HT1080 (cell line): ENCODE measurements at regions not wholly inside any gene's neighbourhood (a gene's known extent, or its start where the extent isn't known, plus 50 kb on each side); places are given as distances from the start of the nearest gene placed in this dataset.
"Not testable (repeated sequence)": the region's sequence is repeated elsewhere in the genome, so short reads cannot be mapped to it uniquely, and the experiment has no call there.

Experiments used
- DNase-seq: peaks from one replicate; pipeline ENCODE4 v3.0.0-alpha.2; 2015; ENCODE audit warnings: low read depth

DNA sequence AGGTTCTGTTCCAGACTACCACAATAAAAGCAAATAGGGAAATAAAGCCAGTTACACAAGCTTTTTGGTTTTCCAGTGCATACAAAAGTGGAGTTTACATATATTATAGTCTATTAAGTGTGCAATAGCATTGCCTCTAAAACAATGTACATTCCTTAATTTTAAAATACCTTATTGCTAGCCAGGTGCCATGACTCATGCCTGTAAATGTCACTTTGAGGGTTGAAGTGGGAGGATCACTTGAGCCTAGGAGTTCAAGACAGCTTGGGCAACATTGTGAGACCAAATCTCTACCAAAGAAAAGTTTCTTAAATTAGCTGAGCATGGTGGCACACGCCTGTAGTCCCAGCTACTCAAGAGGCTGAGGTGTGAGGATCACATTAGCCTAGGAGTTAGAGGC is 52.9 kb upstream of the IMP4 start:
- DNase-seq = no peak

DNA sequence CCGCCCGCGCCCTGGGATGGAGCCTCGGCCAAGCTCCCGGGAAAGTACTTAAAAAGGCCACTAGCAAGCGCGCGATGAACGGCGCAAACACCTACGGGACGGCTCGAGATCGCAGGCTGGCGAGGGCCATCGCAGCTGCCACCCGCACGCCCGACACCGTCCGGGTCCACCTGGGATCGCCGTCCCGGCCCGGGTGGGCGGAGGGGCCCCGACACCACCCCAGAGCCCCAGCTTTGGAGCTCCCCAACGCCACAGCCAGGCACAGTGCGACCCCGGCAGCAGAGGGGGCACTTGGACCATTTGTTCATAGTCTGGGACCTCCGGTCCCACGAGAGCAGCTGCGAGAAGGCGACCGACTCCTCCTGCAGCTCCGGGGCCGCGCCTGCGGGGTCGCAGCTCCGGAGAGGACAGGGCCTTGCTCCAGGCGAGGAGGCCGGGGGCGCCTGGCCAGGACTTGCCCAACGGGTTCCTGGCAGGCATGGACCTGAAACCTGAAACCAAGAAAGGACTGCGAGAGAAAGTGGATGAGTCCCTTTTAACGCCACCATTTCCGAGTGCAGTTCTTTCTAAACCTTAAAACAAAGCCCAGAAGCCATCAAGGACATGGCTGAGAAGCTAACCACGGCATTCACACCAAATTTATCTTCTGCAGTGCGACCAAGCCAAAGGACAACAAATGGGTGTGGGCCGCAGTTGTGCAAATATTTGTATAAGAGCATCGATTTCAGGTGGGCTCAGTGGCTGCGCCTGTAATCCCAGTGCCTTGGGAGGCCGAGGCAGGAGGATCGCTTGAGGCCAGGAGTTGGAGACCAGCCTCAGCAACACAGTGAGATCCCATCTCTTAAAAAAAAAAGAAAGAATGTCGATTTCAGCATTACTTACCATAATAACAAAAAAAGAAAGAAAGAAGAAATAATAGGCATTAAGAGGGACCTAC is 54.0 kb upstream of the IMP4 start:
- peak; percentile 27 for DNase-seq

DNA sequence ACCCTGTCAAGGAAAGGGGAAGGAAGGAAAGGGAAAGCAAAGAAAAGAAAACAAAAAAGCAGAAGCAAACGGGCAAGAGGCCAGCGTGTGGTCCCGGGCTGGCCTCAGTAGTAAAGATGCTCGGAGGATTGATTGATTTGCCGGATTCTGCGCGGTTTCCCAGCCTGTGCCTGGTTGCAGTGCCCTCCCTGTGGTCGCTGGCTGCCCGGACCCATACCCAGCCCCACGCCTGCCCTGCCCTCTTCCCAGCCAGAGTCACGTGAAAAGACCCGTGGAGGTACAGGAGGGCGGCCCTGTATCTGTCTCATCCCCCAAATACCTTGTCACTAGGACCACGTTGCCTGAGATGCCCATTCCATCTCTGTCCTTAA is 55.1 kb upstream of the IMP4 start:
- DNase-seq = no peak

DNA sequence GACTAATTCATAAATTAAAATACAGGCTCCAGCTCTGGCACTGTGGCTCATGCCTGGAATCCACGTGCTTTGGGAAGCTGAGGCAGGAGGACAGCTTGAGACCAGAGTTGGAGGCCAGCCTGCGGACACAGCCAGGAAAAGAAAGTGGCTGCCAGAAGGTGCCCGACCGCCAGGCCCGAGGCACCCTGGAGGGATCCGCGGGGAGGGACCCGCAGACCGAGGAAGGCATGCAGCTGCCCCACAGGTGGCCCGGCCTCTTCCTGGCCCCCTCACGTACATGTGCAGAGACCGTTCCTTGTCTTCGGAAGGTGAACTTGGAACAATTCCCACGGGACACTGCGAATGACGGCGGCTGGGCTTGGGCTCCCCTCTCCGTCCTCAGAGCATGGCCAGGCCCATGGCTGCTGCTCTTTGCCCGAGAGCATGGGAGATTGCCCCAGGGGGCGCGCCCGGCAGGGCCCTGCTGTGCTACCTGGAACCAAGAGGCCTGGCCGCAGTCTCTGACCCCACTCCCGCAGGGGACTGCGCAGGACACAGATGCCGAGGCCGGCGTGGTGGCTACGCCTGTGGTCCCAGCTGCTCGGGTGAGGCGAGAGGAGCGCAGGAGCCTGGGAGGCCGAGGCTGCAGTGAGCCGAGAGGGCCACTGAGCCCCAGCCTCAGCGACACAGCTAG is 55.6 kb upstream of the IMP4 start:
- DNase-seq = no peak

DNA sequence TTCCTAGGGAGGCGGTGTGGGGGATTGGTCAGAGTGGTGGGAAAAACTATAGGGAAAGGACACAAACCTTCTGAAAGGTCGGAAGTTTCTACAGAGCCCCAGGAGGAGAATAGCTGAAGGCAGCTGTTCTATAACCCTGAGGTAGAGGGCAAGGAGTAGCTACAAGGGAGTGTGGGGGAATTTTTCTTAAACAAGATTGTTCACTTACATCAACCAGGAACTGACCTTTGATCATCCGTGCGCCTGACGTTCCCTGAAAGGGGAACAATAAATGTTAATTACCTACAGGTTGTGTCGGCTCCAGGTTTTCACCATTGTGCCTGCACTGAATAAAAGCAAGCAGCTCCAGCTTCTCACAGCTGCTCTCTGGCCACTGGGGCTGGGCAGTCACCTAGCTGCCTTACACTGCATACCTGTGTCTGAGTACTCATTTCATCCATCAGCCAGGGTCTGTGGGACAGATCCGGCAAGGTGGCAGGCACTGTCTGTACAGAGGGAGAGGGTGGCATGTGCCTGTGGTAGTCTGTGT is 59.3 kb upstream of the IMP4 start:
- DNase-seq = not testable (repeated sequence)

DNA sequence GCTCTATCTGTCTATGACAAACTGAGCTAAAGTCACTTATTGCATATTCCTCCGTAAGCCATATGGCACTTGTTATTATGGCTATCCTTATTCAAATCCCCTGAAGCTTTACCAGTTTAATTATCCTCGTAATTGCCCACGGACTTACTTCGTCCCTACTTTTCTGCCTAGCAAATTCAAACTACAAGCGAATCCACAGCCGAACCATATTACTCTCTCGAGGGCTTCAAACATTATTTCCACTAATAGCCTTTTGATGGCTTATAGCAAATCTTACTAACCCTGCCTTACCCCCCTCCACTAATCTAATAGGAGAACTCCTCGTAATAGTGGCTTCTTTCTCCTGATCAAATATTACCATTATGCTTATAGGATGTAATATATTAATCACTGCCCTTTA is 63.1 kb upstream of the IMP4 start:
- DNase-seq = not testable (repeated sequence)

DNA sequence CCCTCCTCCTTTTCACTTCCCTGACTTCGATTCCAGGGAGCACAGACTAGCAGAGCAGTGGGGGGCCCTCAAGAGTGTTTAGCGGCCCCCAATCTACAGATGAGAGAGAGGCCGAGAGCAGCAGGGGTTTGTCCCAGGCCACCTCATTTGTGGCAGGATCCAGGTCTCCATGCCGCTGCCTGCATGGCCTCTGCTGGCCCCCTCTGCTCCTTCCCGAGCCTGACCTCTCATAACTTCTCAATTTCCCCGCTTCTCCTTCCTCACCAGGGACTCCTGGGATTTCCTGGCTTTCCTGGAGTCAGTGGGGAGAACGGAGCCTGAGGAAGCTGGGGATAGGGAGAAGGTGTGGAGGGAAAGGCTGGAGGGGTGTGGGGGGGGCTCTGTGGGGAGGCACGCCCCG is 70.1 kb upstream of the TUBA3E start:
- not testable (repeated sequence) for DNase-seq

DNA sequence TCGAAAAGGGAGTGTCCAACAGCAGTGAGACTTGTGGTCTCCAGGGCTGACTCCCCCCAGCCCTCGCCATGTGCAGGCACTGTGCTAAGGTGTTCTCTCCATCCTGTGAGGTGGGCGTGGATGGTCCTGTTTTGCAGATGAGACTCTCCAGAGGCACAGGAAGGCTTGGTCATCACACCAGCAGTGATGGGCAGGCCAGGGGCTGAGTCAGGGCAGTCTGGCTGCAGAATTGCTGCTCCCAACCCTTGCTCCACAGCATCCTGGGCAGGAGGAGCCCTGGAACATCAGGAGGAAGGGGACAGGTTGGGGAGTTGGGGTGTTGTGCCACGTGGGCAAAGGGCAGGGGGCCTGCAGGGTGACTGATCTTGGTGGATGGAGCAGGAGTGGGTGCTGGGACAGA is 69.3 kb upstream of the TUBA3E start:
- DNase-seq = not testable (repeated sequence)

DNA sequence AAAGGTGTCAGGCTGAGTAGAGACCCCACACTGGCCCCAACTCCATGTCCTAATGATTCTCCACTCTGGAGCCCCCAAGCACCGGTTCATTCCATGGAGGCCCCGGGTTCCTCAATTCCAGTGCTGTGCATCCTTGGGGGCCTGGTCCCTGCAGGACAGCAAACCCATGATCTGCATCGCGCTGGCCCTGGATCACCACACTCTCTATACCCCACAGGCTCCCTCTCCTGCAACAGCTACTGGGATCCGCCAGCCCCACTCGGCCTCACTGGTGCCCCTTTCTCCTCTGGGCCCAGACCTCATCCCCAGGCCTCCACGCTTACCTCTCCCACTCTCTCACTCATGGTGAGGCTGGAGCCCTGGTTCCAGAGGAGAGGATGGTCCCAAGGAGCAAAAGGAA is 68.6 kb upstream of the TUBA3E start:
- not testable (repeated sequence) for DNase-seq

DNA sequence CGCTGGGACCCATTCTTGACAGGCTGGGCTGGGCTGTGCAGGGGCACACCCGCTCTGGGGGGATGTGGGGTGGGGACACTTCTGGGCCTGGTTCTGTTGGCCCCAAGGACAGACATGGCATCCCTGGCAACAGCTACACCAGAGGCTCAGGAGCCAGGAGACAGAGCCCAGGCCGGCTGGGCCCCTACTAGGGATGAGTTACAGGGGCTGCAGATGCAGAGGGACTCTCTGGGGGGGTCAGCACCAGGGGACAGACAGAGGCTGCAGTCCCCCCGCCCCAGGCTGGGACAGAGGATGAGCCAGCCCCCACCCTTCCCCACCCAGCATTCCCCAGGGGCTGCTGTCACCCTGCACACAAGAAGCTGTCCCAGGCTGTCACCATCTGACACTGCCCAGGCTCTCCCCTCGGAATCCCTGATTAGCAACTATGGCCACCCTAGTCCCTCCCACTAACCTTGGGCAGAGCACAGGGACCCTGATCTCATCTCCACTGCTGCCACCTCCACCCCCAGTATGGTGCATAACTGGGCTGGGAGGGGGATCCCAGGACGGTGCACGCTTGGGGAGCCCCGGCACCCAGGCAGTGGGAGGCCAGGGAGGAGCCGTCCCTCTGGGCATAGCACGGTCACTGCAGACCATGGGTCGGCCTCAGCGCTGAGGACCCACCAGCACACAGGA is 67.5 kb upstream of the TUBA3E start:
- DNase-seq = not testable (repeated sequence)

DNA sequence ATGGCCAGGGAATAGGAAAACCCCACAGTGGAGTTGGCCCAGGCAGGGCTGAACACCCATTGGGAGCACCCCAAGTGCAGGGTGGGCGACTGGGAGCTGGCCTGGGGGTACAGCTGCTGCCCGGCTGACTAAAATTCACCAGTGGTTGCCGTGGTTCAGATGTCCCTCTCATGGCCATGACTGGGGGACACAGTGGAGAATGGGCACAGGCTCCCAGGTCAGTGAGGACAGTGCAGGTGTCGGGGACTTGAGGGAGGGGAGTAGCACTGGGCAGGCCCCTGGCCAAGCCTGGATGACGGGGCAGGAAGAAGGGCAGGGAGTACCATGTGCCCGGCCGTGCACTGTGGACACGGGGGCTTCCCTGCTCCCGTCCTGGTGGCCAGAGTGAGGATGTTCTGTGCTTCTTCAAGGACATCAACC is 66.7 kb upstream of the TUBA3E start:
- not testable (repeated sequence) for DNase-seq

DNA sequence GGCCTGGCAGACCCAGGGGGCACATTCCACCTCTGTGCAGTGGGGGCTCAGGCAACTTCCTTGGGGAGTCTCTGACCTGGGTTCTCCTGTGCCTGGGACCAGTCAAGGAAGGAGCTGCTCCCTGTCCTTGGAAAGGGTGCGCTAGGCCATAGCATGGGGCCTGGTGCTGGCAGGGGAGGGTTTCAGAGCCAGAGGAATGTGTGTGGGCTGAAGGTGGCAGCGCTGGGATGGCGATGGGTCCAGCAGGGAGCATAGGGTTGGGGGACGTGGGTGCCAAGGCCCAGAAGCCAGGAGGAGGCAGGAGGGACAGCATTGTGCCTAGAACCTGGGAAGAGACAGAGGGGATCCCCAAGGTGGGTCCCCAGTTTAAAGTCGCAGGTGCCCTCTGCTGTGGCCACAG is 66.3 kb upstream of the TUBA3E start:
- no peak for DNase-seq

DNA sequence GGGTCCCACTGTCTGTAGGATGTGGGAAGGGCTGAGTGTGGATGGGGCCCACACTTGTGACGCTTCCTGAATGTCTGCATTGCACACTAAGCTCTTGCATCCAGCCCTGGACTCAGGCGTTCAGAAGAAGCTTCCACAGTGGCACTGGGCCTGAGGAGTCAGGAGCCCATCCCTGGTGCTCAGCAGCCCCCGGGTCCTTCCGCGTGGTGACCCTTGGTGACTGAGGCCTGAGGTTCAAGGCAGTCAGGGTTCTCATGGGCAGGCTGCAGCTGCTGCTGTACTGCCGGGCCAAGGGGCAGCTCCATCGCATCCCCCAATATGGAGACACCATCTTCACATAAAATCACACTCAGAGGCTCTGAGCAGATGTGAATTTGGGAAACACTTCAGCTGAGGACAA is 65.8 kb upstream of the TUBA3E start:
- DNase-seq = no peak

DNA sequence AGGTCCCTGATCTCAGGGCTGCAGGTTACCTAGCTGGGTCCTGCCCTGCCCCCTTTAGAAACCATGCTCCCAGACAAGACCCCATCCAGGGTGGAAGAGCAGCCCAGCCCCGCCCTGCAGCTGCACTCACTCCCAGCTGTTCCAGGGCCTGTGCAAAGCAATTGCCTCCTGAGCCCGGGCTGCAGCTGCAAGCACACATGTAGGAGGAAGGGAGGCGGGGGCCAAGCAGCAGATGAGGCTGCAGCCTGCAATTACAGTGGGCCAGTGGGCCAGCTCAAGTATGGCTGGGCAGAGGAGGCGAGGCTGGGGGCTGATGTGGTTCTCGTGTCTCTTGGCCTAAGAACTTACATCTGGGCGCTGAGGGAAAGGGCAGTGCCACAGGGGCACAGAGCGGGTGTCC is 65.4 kb upstream of the TUBA3E start:
- no peak for DNase-seq

DNA sequence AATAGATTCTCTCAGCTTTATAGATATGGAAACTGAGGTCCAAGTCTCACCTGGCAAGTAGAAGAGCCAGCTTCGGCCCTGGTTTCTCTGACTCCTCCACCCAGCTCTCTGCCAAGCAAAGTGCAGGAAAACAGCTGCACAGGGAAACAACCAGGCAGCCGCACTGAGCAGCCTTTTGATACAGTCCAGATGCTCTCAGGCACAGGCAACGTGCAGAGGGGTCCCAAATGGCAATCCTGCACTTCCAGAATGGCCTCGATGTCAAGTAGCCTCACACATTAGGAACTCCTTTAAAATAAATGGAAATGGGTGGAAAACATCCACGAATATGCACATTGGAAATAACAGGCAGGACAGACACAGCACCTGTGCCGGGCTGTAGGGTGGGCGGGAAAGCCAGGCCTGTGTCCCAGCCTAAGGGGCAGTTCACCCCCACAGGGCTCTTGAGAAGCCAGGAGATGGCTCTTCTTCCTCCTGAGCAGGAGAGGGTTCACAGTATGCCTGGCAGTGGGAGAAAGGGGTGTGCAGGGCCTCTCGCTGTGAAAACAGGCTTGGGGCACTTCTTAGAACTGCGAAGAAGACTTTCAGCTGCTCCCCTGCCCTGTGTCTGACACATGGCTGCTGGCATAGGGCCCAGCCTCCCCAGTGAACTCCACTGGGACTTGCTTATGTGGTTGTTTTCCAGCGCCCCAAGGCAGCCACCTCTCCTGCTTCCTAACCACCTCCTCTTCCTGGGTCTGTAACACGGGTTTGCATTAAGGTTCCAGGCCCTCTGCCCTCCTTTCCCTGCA is 63.9 kb upstream of the TUBA3E start:
- DNase-seq = peak; percentile 24

DNA sequence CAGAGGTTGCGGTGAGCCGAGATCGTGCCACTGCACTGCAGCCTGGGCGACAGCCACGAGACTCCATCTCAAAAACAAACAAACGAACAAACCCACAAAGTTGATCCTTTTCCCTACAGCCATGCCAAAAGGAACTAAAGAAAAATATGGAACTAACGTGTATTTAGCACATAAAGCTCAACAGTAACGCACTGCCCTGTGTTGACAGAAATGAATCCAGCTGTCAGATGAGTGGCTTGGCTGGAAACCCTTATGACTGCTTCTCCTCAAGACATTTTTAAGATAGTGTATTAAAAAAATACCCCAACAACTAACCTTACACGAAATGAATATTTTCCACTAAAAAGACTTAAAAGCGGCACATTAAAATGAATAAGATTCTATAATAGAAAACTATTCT is 62.9 kb upstream of the TUBA3E start:
- no peak for DNase-seq

DNA sequence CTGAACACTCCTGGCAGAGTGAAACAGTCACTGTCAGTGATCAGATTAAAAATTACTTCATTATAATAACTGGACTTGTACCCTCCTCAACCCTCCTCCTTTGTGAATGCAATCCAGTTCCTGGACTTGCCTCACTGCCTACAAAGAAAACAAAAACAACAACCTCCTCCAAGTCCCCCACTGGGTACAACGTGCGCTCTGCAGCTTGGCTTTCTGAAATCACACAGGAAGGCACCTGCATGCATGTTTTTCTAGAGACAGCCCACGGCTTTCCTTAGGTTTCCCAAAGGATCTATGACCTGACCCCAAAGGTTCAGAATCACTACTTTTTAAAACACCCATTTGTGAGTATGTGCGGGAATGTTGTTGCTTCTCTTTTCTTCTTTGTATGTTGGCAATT is 61.4 kb upstream of the TUBA3E start:
- no peak for DNase-seq

DNA sequence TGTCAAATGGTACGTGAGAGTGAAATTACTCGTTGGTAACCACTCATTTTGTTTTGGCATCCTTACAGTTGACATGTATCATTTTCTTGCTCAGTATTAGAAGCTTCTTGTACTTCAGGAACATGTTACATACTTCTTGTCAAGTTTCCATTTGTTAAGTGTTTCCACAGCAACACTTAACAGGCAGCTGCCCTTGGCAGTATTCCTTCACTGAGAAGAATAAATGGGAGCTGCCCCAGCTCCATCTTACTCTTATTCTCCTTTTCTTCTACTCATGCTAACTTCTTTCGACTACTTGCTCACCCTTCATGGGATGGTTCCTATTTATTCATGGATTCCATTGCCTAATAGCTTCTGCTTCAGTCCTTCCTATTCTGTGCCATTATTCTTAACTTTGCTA is 60.1 kb upstream of the TUBA3E start:
- DNase-seq = no peak

DNA sequence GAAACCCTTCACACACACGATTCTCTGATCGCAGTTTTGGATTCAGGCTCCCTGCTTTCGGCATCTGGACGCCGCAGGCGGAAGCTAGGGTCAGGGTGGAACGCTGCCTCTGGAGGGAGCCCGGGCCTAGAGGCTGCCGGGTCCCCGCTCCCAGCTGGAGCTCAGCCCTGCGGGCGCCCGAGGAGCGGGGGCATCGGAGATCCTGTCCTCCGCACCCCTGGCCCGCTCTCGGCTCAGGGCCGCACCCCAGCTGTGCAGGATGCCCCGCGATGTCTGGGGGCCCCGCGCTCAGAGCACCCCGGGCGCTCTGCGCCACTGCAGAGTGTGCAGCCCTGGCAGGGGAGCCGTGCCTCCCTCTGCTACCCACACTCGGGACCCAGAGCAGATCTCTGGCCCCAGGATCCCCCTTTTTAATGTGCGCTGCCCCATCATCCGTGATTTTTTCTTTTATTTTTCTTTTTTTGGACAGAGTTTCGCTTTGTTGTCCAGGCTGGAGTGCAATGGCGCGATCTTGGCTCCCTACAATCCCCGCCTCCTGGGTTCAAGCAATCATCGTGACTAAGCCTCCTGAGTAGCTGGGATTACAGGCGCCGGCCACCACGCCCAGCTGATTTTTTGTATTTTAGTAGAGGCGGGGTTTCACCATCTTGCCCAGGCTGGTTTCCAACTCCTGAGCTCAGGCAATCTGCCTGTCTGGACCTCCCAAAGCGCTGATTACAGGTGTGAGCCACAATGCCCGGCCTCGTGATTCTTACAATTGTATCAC is 54.8 kb upstream of the TUBA3E start:
- peak; percentile 75 for DNase-seq

DNA sequence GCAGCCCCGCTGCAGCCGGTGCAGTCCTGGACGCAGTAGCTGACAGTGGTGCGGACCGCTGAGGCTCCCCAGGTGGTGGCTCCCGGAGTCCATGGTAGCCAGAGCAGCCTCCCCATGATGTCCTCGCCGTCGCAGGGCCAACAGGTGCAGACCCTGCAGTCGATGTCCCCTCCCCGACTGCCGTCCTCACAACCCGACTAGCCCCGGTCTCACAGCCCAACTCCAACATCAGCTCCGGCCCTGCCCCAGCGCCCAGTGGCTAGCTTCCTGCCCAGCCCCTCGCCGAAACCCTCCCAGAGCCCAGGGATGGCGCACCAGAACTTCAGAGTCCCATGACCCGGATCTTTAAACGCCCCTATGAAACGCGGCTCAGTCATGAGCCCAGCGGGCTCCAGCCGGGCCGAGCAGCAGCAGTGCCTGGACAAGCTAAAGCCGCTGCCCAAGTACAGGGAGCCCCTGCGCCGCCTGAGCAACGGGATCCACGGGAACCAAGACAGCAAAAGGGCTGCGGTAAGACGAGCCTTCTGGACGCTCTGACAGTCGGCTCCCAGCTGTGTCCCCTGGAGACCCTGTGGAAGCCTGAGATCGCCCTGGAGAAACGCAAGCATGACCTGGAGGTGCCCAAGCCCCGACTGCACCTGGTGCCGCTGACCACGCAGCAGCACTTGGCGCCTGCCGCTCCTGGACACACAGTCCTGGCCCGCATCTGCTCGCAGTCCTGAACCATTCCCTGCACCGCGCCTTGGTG is 53.8 kb upstream of the TUBA3E start:
- no peak for DNase-seq
